CD8-positive, alpha-beta memory T cell (primary cell): ENCODE measurements at regions not wholly inside any gene's neighbourhood (a gene's known extent, or its start where the extent isn't known, plus 50 kb on each side); places are given as distances from the start of the nearest gene placed in this dataset.
A peak's percentile ranks its signal among the peaks of the same experiment; 100 is the strongest.

ENCODE experiments used
- CTCF ChIA-PET: fragments of 350-600 bp; sonication (Branson Sonifier 250); formaldehyde crosslinking; loops from one replicate; lab custom pipeline; 2021; ENCODE audit warnings: antibody characterized with exemption; lab: Charles Lee
- POLR2A ChIA-PET: fragments of 350-600 bp; sonication (Branson Sonifier 250); formaldehyde crosslinking; loops from one replicate; lab custom pipeline; 2021; ENCODE audit warnings: antibody characterized with exemption; lab: Charles Lee
- DNase-seq, 5 donors: peaks; one replicate each; pipeline versions ENCODE4 v3.0.0 to v3.0.0-alpha.2; 2020 to 2022; ENCODE audit warnings: mixed read lengths in 1 of 5
- H3K27ac ChIP-seq: one replicate; pipeline ENCODE4 v1.7.0; 2013; ENCODE audit warnings: low read depth, mild to moderate bottlenecking, low read length, moderate library complexity
- H3K27me3 ChIP-seq: 2 replicates; pipeline ENCODE4 v1.7.0; 2013; ENCODE audit warnings: low read length, mild to moderate bottlenecking; ENCODE audit not compliant: insufficient read depth, poor library complexity, severe bottlenecking
- H3K36me3 ChIP-seq: 2 replicates; pipeline ENCODE4 v1.7.0; 2013; ENCODE audit warnings: mild to moderate bottlenecking, low read length, moderate library complexity; ENCODE audit not compliant: insufficient read depth
- H3K4me1 ChIP-seq: 2 replicates; pipeline ENCODE4 v1.7.0; 2013; ENCODE audit warnings: mild to moderate bottlenecking, low read length, moderate library complexity; ENCODE audit not compliant: insufficient read depth
- H3K4me3 ChIP-seq: 2 replicates; pipeline ENCODE4 v1.7.0; 2013; ENCODE audit warnings: mild to moderate bottlenecking, low read length
- H3K9me3 ChIP-seq: 2 replicates; pipeline ENCODE4 v1.7.0; 2013; ENCODE audit warnings: mild to moderate bottlenecking, low read length
- H3K27ac Mint-ChIP-seq, 8 donors: one replicate each; pipeline ENCODE4 v1.8.0; 2020 to 2021; ENCODE audit warnings: mixed read lengths in 8 of 8, mild to moderate bottlenecking in 6 of 8, inconsistent platforms in 3 of 8, moderate library complexity in 3 of 8
- H3K27me3 Mint-ChIP-seq, 2 donors: one replicate each; pipeline ENCODE4 v1.8.0; 2020 to 2021; ENCODE audit warnings: mixed read lengths in 2 of 2, mild to moderate bottlenecking in 1 of 2, moderate library complexity in 1 of 2
- H3K36me3 Mint-ChIP-seq, 3 donors: one replicate each; pipeline ENCODE4 v1.8.0; 2020 to 2021; ENCODE audit warnings: mixed read lengths in 3 of 3, inconsistent platforms in 1 of 3, mild to moderate bottlenecking in 1 of 3
- H3K4me1 Mint-ChIP-seq, 3 donors: one replicate each; pipeline ENCODE4 v1.8.0; 2020 to 2021; ENCODE audit warnings: mixed read lengths in 3 of 3, inconsistent platforms in 1 of 3, mild to moderate bottlenecking in 1 of 3
- H3K4me3 Mint-ChIP-seq, 7 donors: one replicate each; pipeline ENCODE4 v1.8.0; 2020 to 2021; ENCODE audit warnings: mixed read lengths in 7 of 7, mild to moderate bottlenecking in 6 of 7, moderate library complexity in 4 of 7, inconsistent platforms in 2 of 7
- H3K9me3 Mint-ChIP-seq, 5 donors: one replicate each; pipeline ENCODE4 v1.8.0; 2020 to 2022; ENCODE audit warnings: mixed read lengths in 5 of 5, mild to moderate bottlenecking in 3 of 5, moderate library complexity in 2 of 5, inconsistent platforms in 1 of 5

- Histone ChIP-seq H3K4me3 (no peak overlapping the region), H3K36me3 (no peaks in the 10 kb centered on the region), H3K4me1 (no peaks in the 10 kb centered on the region), H3K27ac (no peak overlapping the region), H3K27me3 (no peaks in the 10 kb centered on the region), H3K9me3 (no peaks in the 10 kb centered on the region)
- Mint-ChIP-seq H3K9me3 (no peaks in the 10 kb centered on the region), H3K27me3 (no peaks in the 10 kb centered on the region), H3K4me1 (peaks cover 9 to 11% (median 9%) of the 10 kb centered on the region in 3 donors), H3K4me3 (no peak overlapping the region), H3K36me3 (no peaks in the 10 kb centered on the region), H3K27ac (no peak overlapping the region)
- POLR2A ChIA-PET: no interaction called here
- no peak for DNase-seq
- CTCF ChIA-PET: no interaction called here
Measured at GRCh38 chr11:47907499-47907898, 59.3 kb upstream of the NUP160 start.

GRCh38 chr11:47906066-47906465 is 57.9 kb upstream of the NUP160 start:
- DNase-seq: no peak
- H3K9me3 Mint-ChIP-seq: no peaks in the 10 kb centered on the region
- ChIA-PET CTCF (no interaction called here), POLR2A (no interaction called here)
- H3K4me1 Mint-ChIP-seq: peaks cover 9% of the 10 kb centered on the region in 3 donors
- H3K36me3 ChIP-seq: no peaks in the 10 kb centered on the region
- H3K9me3 ChIP-seq: no peaks in the 10 kb centered on the region
- no peaks in the 10 kb centered on the region for H3K4me1 ChIP-seq
- no peaks in the 10 kb centered on the region for H3K27me3 ChIP-seq
- no peaks in the 10 kb centered on the region for H3K27me3 Mint-ChIP-seq
- no peak overlapping the region for H3K4me3 ChIP-seq
- H3K4me3 Mint-ChIP-seq: no peak overlapping the region
- H3K27ac ChIP-seq: no peak overlapping the region
- H3K27ac Mint-ChIP-seq: peak overlapping the region in 4 of 8 donors; percentile 22 to 40 (median 28)
- no peaks in the 10 kb centered on the region for H3K36me3 Mint-ChIP-seq

GRCh38 chr11:47905358-47906059 is 57.4 kb upstream of the NUP160 start:
- POLR2A ChIA-PET: no interaction called here
- no peaks in the 10 kb centered on the region for H3K9me3 Mint-ChIP-seq
- H3K27ac Mint-ChIP-seq: peak overlapping the region in 2 of 8 donors; percentile 31 to 40
- no peak for DNase-seq
- no peaks in the 10 kb centered on the region for H3K27me3 ChIP-seq
- no peaks in the 10 kb centered on the region for H3K27me3 Mint-ChIP-seq
- no peaks in the 10 kb centered on the region for H3K36me3 Mint-ChIP-seq
- no peaks in the 10 kb centered on the region for H3K9me3 ChIP-seq
- H3K36me3 ChIP-seq: no peaks in the 10 kb centered on the region
- no peak overlapping the region for H3K27ac ChIP-seq
- CTCF ChIA-PET: no interaction called here
- peaks cover 9% of the 10 kb centered on the region in 3 donors for H3K4me1 Mint-ChIP-seq
- H3K4me3 Mint-ChIP-seq: no peak overlapping the region
- no peaks in the 10 kb centered on the region for H3K4me1 ChIP-seq
- H3K4me3 ChIP-seq: no peak overlapping the region

GRCh38 chr11:47904808-47905207 is 56.7 kb upstream of the NUP160 start:
- no peaks in the 10 kb centered on the region for H3K27me3 Mint-ChIP-seq

GRCh38 chr11:47904048-47904447 is 55.9 kb upstream of the NUP160 start:
- DNase-seq: no peak
- H3K4me3 Mint-ChIP-seq: no peak overlapping the region
- H3K36me3 ChIP-seq: no peaks in the 10 kb centered on the region
- H3K4me1 ChIP-seq: peaks cover 10% of the 10 kb centered on the region
- CTCF ChIA-PET: no interaction called here
- H3K9me3 ChIP-seq: no peaks in the 10 kb centered on the region
- H3K27ac ChIP-seq: no peak overlapping the region
- POLR2A ChIA-PET: no interaction called here
- no peaks in the 10 kb centered on the region for H3K27me3 Mint-ChIP-seq
- no peaks in the 10 kb centered on the region for H3K36me3 Mint-ChIP-seq
- H3K4me1 Mint-ChIP-seq: peaks cover 18 to 22% (median 20%) of the 10 kb centered on the region in 3 donors
- no peak overlapping the region for H3K4me3 ChIP-seq
- no peak overlapping the region for H3K27ac Mint-ChIP-seq
- no peaks in the 10 kb centered on the region for H3K9me3 Mint-ChIP-seq
- no peaks in the 10 kb centered on the region for H3K27me3 ChIP-seq

More at GRCh38 chr11:47904808-47905207, 56.7 kb upstream of the NUP160 start:
- CTCF ChIA-PET: no interaction called here
- H3K27ac Mint-ChIP-seq: no peak overlapping the region
- H3K9me3 Mint-ChIP-seq: no peaks in the 10 kb centered on the region
- no peak for DNase-seq
- POLR2A ChIA-PET: no interaction called here
- Histone ChIP-seq H3K4me1 (peaks cover 6% of the 10 kb centered on the region), H3K9me3 (no peaks in the 10 kb centered on the region), H3K4me3 (no peak overlapping the region), H3K27me3 (no peaks in the 10 kb centered on the region), H3K27ac (no peak overlapping the region), H3K36me3 (no peaks in the 10 kb centered on the region)
- peaks cover 14 to 16% (median 14%) of the 10 kb centered on the region in 3 donors for H3K4me1 Mint-ChIP-seq
- H3K36me3 Mint-ChIP-seq: no peaks in the 10 kb centered on the region
- no peak overlapping the region for H3K4me3 Mint-ChIP-seq

- POLR2A ChIA-PET: no interaction called here
- H3K27ac Mint-ChIP-seq: peak overlapping the region in 2 of 8 donors; percentile 74 to 75
- no peaks in the 10 kb centered on the region for H3K36me3 Mint-ChIP-seq
Measured at GRCh38 chr11:47899801-47900200, 51.7 kb upstream of the NUP160 start.

More at GRCh38 chr11:47899801-47900200, 51.7 kb upstream of the NUP160 start:
- H3K4me1 Mint-ChIP-seq: peaks cover 9 to 16% (median 11%) of the 10 kb centered on the region in 3 donors
- CTCF ChIA-PET: no interaction called here
- no peaks in the 10 kb centered on the region for H3K36me3 ChIP-seq
- H3K4me1 ChIP-seq: peaks cover 10% of the 10 kb centered on the region
- H3K27me3 Mint-ChIP-seq: peaks cover 0 to 3% of the 10 kb centered on the region in 2 donors
- H3K4me3 Mint-ChIP-seq: peak overlapping the region in 1 of 7 donors; percentile 0
- H3K9me3 ChIP-seq: no peaks in the 10 kb centered on the region
- no peak overlapping the region for H3K4me3 ChIP-seq
- DNase-seq: peak in 1 of 5 donors; percentile 11
- H3K27ac ChIP-seq: no peak overlapping the region
- H3K27me3 ChIP-seq: no peaks in the 10 kb centered on the region
- H3K9me3 Mint-ChIP-seq: no peaks in the 10 kb centered on the region
